NCI-H345 (cell line): ENCODE measurements at regions not wholly inside any gene's neighbourhood (a gene's known extent, or its start where the extent isn't known, plus 50 kb on each side); places are given as distances from the start of the nearest gene placed in this dataset.
"Not testable (repeated sequence)": the region's sequence is repeated elsewhere in the genome, so short reads cannot be mapped to it uniquely, and the experiment has no call there.

Experiments
- DNase-seq: peaks from one replicate; lab custom pipeline; 2025; lab: John Stamatoyannopoulos, UW

DNA sequence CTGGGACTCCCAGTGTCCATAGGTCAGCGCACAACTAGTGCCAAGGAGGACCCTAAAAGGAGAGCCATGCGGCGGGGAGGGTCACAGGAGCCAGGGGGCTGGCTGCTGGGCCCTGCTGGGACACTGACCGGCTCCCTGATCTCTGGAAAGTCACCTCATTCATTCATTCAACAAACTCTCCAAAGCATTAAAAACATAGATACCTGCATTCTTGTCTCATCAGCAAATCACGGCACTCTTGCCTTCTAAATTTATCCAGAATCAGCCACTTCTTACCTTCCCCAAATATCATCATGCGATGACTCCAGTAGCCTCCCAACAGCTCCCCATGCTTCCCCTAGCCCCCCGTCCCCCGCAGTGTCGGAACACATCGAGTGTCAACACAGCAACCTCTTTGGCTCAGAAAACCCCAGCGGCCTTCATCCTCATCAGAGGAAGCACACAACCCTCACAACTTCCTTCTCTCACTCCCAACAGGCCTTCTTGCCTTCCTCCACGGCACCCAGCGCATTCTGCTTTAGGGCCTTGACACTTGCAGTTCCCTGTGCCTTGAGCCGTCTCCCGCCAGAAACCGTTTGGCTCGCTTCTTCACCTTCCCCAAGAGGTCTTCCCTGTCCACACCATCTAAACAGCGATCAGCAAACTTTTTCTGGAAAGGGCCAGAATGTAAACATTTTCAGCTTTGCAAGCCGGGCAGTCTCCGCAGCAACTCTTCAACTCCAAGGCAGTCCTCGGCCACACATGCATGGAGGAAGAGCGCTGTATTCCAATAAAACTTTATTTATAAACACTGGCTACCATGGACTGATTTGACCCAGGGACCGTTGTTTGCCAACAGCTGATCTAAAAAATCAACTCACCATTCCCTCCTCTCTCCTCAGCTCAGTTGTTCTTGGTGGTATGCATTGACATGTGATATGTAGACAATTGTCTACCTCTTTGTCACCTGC lies 119.5 kb upstream of the TNRC6C start:
- DNase-seq = no peak

DNA sequence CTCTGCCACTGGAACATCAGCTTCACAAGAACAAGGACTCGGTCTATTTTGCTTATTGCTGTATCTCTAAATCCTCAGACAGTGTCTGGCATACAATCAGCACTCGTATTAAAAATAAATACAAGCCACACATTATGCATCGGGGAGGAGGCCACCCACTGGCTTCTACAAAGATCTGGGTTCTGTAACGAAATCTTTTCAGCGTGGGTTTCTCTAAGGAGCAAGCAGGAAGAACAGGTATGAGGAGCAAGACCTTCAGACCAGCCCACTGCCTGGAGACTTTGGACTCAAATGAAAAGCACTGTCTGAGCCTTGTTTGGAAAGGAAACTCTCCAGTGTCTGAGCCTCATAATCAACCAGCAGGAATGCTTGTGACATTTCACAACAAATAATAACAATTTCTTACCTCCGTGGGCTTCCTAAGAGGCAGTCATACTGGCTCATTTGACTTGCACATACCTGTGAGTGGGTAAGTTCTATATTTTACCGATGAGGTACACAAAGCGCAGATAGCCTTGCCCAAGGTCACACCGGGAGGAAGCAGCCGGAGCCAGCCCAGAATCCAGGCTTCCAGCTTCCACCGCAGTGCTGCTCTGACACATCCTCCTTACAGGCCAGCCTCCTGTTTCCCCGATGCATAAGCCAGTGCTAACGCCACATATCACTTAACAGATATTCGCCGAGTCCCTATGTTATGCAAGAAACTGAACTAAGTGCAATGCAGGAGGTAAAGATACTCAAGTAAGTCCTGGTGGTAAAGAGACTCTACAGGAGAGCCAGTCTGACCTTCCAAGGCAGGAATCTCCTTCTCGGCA lies 118.6 kb upstream of the TNRC6C start:
- DNase-seq = no peak

DNA sequence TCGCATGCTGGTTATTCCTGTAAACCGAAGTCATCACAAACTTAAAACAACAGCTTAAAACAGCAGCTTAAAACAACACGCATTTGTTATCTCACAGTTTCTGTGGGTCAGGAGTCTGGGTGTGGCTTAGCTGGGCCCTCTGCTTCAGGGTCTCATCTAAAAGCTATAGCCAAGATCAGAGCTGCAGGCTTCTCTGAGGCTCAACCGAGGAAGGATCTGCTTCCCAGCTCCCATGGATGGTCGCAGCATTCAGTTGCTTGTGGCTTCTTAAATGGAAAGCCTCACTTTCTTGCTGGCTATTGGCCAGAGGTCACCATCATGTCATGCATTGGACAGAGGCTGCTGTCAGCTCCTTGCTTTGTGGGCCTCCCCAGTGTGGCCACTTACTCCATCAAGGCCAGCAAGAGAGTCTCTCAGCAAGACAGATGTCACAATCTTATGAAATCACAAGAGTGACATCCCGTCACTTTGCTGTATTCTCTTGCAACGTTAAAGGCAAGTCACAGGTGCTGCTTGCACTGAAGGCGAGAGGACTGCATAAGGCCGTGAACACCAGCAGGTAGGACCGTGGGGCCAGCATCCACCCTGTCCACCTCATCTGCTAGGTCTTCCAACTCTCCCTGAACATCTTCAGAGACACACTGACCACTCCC lies 117.9 kb upstream of the TNRC6C start:
- no peak for DNase-seq

DNA sequence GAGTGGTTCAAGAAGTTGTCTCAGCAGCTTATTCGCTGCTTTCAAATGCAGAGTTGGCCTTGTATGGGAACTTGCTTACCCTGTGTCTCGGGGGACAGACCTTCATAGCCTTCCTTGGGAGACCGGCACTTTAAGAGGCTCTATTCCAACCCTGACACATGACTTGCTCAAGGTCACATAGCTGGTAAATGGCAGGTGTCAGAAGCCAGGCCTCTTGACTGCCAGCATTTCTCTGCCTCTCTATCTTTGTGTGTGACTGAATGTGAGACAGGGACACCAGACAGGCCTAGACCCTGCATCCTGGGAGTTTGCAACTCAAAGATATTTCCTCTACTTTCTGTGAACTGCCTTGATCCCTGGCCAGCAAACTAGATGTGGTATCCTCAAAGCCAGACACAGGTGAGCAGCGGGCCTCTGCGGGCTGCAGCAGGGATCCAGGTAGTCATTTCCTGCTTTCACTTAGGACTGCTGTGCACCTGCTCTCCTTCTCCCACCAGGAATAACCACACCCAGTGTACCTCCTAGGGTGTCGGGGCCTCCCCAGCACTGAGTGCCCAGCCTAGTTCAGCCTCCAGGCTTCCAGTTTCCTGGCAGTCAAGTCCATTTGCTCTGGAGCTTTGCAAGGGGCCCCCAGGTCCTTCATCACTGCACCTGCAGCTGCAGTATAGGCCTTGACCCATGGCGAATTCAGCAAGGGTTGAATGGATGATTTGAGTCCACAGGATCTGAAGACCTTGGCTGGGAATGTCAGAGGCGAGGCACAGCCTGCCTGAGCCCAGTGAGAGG lies 116.6 kb upstream of the TNRC6C start:
- DNase-seq = peak; percentile 74

DNA sequence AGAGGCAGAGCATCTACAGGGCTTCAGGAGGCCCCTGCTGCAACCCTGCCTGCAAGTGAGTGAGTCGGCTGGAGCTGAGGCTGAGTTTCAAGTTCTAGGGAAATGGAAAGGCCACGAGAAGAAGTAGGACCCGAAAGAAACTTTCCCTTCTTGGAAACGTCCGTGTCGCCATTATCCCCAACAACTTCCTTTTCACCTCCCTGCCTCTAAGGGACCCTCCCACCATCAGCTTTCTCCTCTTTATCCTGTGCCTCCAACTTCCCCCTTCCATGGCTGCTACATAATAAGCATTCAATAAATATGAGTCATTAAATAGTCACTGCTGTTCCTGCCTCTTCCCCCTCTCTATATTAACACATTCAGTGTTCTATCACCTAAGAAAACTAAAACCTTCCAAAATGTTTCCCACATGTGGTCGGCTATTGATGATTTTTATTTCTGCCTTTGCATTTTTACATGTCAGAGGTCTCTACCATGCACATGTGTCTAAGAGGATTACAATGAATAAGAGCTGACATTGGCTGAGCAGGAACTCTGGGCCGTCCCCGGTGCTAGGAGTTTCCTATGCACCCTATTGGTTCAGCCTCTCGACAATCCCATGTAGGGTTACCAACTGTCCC lies 115.9 kb upstream of the TNRC6C start:
- DNase-seq = no peak

DNA sequence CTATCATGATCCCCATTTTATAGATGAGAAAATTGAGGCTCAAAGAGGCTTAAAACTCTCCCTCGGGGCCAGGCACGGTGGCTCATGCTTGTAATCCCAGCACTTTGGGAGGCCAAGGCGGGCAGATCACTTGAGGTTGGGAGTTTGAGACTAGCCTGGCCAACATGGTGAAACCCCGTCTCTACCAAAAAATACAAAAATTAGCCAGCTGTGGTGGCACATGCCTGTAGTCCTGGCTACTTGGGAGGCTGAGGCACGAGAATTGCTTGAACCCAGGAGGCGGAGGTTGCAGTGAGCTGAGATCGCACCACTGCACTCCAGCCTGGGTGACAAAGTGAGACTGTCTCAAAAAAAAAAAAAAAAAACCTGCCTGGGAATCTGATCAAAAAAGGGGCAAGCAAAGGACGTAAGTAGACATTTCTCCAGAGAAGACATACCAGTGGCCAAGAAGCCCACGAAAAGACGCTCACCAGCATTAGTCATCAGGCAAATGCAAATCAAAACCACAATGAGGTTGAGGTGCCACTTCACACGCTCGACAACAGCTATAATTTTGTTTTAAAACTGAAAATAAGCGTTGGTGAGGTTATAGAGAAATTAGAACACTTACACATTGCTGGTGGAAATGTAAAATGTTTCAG lies 115.1 kb upstream of the TNRC6C start:
- DNase-seq = not testable (repeated sequence)

DNA sequence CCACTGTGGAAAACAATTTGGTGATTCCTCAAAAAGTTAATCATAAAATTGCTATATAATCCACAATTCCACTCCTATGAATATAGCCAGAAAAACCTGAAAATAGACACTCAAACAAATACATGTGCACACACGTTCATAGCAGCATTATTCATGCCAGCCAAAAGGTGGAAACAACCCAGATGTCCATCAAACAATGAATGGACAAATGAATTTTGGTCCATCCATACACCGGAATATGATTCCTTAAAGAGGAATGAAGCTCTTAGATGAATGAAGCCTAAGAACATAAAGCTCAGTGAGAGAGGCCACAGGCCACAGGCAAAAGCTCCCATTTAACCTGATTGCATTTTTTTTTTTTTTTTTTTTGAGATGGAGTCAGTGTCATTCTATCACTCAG lies 114.6 kb upstream of the TNRC6C start:
- no peak for DNase-seq

DNA sequence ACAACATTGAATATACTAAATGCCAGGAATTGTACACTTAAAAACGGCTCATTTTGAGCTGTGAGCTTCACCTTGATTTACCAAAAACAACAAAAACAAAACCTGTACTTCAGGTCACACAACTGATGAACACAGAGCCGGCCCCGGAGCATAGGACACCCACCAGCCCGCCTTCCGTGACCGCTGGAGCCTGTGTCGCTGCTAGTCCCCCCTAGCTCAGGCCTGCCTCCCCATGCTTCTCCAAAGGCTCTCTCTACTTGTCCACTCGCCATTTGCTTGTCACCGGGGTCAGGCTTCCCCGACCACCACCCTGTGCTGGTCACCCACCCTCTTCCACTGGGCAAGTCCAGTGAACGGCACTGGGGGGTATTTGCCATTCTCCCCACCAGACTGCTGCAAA lies 113.8 kb upstream of the TNRC6C start:
- DNase-seq = no peak

DNA sequence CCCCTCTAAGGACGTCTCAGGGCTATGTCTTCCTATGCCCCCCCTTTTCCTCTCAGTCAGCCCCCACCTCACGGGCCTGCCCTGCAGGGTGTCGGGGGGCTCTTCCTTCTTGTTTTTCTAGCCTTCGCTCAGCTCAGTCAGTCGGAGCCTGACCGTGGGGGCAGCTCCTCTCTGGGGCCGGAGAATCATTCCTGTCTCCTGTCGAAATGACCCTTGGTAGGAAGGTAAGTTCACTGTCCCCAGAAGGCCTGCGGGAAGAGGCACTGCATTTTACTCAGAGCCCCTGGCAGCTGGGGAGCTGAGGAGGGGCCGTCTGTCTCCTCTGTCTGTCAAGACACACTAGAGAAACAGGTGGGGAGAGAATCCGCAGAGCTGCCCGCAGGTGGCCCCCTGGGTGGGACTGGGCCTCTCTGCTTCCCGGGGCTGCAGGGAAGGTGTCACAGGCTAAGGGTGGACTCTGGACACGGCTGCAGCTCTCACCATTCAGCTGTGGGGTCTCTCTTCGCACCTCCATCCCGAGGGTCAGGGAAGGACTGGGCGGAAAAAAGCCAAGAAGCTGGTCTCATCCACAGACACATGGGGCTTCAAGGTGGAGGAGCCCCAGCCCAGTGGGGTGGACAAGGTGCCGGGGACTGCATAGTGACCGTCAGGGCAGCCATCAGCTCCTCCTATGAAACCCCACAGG lies 112.8 kb upstream of the TNRC6C start:
- DNase-seq = no peak

DNA sequence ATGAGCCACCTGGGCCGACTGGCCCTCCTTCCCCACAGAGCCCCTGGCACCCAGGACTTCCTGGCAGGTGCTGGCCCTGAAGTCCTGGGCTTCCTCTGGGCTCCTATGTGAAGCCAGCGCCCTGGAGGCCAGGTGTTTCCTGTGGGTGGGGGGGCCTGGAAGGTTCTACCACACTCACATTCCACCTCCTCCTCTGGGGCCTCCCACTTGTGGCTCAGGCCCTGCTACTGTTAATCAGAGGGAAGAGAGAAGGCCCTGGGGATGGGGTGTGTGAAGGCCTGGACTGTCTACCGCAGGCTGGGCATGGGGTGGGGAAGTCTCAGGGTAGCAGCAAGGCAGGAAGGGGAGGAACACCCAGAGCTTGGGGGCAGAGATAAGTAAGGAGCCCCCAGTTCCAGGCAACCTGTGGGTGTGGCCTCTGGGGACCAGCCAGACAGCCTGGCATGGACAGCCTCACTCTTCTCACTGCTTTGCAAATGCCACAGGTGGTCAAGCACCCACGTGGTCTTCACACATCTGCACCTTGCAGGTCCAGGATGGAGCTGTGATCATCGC lies 111.9 kb upstream of the TNRC6C start:
- no peak for DNase-seq

DNA sequence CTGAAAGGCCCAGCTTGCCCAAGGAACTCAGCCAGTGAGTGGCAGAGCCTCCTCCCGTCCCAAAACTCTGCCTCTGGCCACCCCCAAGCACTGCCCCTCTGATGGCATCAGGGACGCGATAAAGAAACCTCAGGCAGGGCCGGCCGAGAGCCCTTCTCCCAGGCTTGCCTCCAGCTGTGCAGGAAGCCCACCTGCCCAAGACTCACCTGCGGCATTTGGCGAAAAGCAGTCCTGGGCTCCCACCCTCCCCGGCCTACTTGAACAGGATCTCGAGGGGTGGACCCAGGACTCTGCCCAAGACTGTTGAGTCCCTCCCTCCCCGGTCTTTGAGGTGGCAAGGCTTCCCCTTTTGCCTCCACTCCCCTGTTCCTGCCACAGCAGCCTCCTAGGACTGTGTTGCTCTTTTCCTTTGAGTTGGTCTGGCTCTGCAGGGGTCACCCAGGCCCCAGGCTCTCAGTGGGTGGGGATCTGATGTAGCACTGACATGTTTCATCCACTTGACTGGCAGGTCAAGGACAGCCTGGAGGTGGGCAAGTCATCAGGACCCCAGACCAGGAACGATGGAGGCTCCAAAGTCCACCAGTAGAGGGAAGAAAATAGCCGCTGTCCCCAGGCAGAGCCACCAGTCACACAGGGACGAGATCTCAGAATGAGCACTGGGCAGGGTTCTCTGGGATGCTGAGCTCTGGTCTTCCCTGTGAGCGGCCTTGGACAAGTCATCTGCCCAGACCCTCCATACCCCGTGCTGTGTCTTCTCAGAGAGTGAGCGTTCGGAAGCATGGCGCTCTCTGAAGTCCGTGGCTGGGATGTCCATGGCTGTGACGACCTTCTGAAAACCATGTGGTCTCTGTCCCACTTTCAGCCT lies 111.0 kb upstream of the TNRC6C start:
- no peak for DNase-seq

DNA sequence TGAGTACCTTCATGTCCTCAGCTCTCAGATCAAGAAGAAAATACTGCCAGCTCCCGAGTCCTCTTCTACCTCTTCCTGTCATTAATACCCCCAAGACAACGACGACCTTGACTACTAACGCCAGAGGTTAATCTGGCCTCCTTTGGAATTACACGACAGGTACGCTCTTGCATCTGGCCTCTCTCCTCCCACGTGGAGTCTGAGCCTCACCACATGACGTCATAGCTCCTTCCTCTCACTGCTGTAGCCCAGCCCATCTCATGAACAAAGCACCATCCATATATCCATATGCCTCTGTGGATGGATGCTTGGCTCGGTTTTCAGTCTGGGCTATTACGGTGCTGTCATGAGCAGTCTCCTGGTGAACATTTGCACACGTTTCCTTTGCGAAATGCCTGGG lies 110.2 kb upstream of the TNRC6C start:
- no peak for DNase-seq

DNA sequence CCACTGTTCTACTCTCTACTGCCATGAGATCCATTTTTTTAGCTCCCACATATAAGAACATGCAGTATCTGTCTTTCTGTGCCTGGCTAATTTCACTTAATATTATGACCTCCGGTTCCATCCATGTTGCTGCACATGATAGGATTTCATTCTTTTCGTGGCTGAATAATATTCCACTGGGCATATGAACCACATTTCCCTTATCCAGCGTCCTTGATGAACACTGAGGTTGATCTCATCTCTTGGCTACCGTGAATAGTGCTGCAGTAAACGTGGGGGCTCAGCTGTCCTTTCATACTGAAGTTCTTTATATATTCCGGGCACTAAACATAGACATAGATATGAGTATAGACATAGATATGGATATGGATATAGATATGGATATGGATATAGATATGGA lies 109.3 kb upstream of the TNRC6C start:
- no peak for DNase-seq

DNA sequence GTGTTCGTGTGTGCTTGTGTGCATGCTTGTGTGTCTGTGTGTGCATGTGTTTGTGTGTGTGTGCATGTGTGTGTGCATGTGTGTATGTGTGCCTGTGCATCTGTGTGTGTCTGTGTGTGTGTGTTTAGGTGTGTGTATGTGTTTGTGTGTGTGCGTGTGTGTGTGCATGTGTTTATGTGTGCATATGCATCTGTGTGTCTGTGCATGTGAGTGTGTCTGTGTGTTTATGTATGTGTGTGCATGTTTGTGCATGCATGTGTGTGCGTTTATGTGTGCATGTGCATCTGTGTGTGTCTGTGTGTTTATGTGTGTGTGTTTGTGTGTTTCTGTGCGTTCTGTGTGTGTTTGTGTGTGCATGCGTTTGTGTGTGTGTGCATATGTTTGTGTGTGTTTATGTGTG lies 106.6 kb upstream of the TNRC6C start:
- DNase-seq = no peak

DNA sequence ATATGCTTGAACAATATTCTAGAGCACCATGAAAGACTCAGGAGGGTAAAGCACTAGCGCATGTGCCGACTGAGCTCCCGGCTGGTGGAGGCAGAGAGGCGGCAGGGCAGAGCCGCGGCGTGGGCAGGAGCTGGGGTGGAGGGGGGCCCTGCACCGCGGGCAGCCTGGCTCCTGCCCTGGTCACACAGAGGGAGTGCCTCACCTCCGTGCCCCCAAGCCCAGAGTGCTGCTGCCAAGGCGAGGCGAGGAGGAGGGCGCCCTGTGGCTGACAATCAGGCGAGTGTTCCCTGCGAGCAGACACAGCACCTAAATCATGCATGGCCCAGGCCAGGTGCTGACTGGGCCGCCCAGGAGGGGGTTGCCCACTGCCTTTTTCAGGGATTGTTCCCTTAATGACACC lies 105.8 kb upstream of the TNRC6C start:
- no peak for DNase-seq

DNA sequence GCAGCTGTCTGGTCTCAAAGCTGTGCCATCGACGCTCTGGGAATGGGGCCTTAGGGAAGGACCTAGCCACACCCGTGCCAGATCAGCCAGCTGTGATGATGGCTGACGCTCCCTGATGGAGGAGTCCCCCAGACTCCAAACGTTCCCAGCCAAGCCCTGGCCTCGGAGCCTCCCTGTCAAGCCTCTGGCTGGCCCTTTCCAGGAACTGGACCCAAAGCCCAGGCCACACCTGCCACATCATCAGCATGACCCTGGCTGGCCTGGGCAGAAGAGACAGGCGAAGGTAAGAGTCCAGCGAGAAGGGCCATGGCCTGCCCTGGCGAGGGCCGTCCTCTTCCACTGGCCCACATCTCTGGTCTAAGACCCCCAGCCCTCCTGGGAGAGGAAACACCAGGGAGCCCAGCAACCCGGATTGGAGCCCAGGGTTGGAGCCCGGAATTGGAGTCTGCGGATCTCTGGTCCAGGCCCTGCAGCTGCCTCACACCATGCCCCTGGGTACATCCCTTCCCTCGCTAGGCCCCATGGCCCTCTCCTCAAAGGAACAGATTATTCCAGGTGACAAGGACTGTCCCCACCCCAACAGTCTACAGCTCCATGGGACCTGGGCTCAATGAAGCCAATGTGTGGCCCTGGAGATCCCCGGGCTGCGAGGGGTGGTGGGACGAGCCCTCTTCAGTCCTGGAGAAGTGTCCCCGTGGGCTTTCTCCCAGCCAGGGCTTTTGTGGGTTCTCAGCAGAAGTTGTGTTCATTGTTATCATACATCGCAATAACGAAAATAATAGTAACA lies 105.1 kb upstream of the TNRC6C start:
- DNase-seq = no peak

DNA sequence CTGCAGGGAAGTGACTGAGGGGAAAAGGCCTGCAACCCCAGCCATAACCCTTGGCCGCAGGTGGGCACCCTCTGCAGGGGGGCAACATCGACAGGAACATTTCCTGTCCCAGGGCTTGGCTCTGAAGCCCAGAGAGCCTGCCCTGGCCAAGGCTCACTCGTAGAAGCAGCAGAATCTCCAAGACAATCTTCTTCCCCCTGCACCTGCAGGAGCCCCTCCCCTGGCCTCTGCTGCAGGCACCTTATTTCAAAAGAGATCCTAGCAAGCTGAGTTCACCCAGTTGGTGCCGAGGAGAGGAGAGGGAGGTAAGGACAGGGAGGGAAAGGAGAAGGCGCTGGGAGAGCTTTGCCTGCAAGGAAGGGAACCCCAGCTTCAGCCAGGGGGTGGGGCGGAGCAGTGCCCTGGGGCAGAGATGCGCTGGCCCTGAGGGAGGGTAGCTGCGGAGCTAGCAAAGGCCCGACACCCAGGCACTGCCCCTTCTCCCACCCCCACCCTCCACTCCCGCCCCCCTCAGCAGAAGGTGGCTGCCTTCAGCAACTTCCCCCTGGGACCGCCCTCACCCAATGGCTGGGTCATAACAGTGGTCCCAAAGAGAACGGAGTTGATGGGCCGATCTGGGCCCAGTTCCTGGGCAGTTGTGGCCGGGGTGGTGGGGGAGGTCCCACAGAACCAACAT lies 104.3 kb upstream of the TNRC6C start:
- no peak for DNase-seq
